ENCODE measurements at regions not wholly inside any gene's neighbourhood (a gene's known extent, or its start where the extent isn't known, plus 50 kb on each side); places are given as distances from the start of the nearest gene placed in this dataset.

DNA sequence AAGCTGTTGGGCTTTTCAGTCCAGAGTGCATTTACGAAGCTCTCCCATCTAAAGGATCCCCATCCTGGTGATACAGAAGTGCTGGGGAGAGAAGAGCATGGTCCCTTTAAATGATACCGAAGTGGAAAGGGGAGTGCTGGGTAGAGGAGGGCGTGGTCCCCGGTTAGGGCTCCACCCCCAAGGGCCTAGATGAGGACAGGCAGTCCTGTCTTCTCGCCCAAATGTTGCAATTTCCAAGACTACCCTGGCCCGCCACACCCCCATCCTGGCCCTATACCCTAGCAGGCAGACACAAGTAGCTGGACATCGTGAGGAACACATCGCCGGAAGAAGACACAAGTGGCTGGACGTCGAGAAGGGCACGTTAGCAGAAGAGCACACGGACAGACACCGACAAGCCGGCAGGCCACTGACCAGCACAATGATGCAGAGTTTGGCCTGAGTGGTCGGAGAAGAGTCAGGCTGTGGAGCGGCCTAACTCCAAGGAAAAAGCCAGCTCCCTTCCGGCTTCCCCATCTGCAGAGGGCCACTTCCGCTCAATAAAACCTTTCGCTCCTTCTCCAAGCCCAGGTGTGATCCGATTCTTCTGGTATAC lies 439.5 kb upstream of the NRP1 start:
- Histone ChIP-seq H3K79me2 (ENCODE audit: insufficient read depth, low read length) (no peaks in the 10 kb centered on the region), H2AFZ (ENCODE audit: insufficient read depth, low read depth, low read length, poor library complexity, severe bottlenecking) (no peak overlapping the region), H3K36me3 (replicated peaks in 1 of 2; ENCODE audit: control insufficient read depth in 1 of 2, insufficient read depth in 2 of 2, low read length in 2 of 2) (no peaks in the 10 kb centered on the region), H3K9ac (ENCODE audit: insufficient read depth, low read length, poor library complexity, severe bottlenecking) (no peak overlapping the region), H3K4me1 (ENCODE audit: control insufficient read depth in 1 of 2, insufficient read depth in 2 of 2, low read length in 2 of 2) (peaks cover 18 to 20% of the 10 kb centered on the region in 2 donors), H3K4me2 (replicated peaks; ENCODE audit: extremely low read depth, low read length, poor library complexity, severe bottlenecking) (no peak overlapping the region), H3K4me3 (replicated peaks in 1 of 3; ENCODE audit: low read depth in 2 of 3, low read length in 3 of 3) (no peak overlapping the region), H4K20me1 (ENCODE audit: insufficient read depth, low read length) (no peaks in the 10 kb centered on the region), H3K27me3 (ENCODE audit: control insufficient read depth in 2 of 2, insufficient read depth in 2 of 2, low read length in 2 of 2) (no peaks in the 10 kb centered on the region), H3K27ac (ENCODE audit: low read depth in 1 of 2, low read length in 2 of 2) (no peak overlapping the region), H3K9me3 (replicated peaks in 1 of 2; ENCODE audit: control insufficient read depth in 1 of 2, insufficient read depth in 1 of 2, low read length in 2 of 2) (no peaks in the 10 kb centered on the region)
- intact Hi-C loops (cut with micrococcal nuclease), result no loop called here
- Mint-ChIP-seq H3K27ac (peak overlapping the region in 1 of 7 donors; percentile 6), H3K4me1 (peaks cover 19% of the 10 kb centered on the region), H3K36me3 (no peaks in the 10 kb centered on the region), H3K9me3 (peaks cover 0 to 5% (median 3%) of the 10 kb centered on the region in 7 donors), H3K4me3 (peak overlapping the region in 1 of 2 donors; percentile 84), H3K27me3 (ENCODE audit: low read depth in 3 of 3) (peaks cover 0 to 2% (median 2%) of the 10 kb centered on the region in 3 donors)
- DNase-seq, result no peak
- whole genome bisulfite sequencing (ENCODE audit: insufficient coverage), result 95% methylated on average over 14 of the region's 21 CpGs
- TF ChIP-seq, protein P1, sequence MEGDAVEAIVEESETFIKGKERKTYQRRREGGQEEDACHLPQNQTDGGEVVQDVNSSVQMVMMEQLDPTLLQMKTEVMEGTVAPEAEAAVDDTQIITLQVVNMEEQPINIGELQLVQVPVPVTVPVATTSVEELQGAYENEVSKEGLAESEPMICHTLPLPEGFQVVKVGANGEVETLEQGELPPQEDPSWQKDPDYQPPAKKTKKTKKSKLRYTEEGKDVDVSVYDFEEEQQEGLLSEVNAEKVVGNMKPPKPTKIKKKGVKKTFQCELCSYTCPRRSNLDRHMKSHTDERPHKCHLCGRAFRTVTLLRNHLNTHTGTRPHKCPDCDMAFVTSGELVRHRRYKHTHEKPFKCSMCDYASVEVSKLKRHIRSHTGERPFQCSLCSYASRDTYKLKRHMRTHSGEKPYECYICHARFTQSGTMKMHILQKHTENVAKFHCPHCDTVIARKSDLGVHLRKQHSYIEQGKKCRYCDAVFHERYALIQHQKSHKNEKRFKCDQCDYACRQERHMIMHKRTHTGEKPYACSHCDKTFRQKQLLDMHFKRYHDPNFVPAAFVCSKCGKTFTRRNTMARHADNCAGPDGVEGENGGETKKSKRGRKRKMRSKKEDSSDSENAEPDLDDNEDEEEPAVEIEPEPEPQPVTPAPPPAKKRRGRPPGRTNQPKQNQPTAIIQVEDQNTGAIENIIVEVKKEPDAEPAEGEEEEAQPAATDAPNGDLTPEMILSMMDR (IDR thresholded peaks at IDR 0.05), result no peak

DNA sequence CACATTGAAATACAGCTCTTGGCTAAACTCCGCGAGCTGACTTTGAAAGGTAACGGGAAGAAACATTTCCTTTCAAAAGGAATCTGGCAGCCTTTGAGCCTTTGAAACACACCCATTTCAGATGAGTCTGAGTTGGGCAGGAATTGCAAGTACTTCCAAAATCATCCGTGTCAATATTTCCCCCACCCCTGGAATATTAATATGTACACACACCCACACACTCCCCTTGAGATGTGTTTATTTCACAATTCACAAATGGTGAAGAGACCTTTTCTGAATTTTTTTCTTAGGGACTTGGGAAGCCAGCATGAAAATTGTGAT lies 438.7 kb upstream of the NRP1 start:
- Histone ChIP-seq H3K79me2 (ENCODE audit: insufficient read depth, low read length) (no peaks in the 10 kb centered on the region), H3K9ac (ENCODE audit: insufficient read depth, low read length, poor library complexity, severe bottlenecking) (no peak overlapping the region), H3K4me3 (replicated peaks in 1 of 3; ENCODE audit: low read depth in 2 of 3, low read length in 3 of 3) (peak overlapping the region in 2 of 3 experiments; percentile 41 to 61), H4K20me1 (ENCODE audit: insufficient read depth, low read length) (no peaks in the 10 kb centered on the region), H3K27ac (ENCODE audit: low read depth in 1 of 2, low read length in 2 of 2) (peak overlapping the region in 1 of 2 donors; percentile 50), H2AFZ (ENCODE audit: insufficient read depth, low read depth, low read length, poor library complexity, severe bottlenecking) (peak overlapping the region; percentile 51), H3K36me3 (replicated peaks in 1 of 2; ENCODE audit: control insufficient read depth in 1 of 2, insufficient read depth in 2 of 2, low read length in 2 of 2) (no peaks in the 10 kb centered on the region), H3K9me3 (replicated peaks in 1 of 2; ENCODE audit: control insufficient read depth in 1 of 2, insufficient read depth in 1 of 2, low read length in 2 of 2) (no peaks in the 10 kb centered on the region), H3K4me2 (replicated peaks; ENCODE audit: extremely low read depth, low read length, poor library complexity, severe bottlenecking) (peak overlapping the region; percentile 60), H3K27me3 (ENCODE audit: control insufficient read depth in 2 of 2, insufficient read depth in 2 of 2, low read length in 2 of 2) (no peaks in the 10 kb centered on the region), H3K4me1 (ENCODE audit: control insufficient read depth in 1 of 2, insufficient read depth in 2 of 2, low read length in 2 of 2) (peaks cover 18 to 20% of the 10 kb centered on the region in 2 donors)
- Mint-ChIP-seq H3K4me3 (peak overlapping the region in 1 of 2 donors; percentile 84), H3K27ac (peak overlapping the region in 2 of 7 donors; percentile 51 to 79), H3K27me3 (ENCODE audit: low read depth in 3 of 3) (peaks cover 0 to 2% (median 2%) of the 10 kb centered on the region in 3 donors), H3K4me1 (peaks cover 19% of the 10 kb centered on the region), H3K36me3 (no peaks in the 10 kb centered on the region), H3K9me3 (peaks cover 0 to 5% (median 3%) of the 10 kb centered on the region in 7 donors)
- intact Hi-C loops (cut with micrococcal nuclease), result no loop called here
- no peak for DNase-seq
- TF ChIP-seq, protein P1 (IDR thresholded peaks at IDR 0.05), result no peak
- no CpG with 5 or more reads among the region's 4 CpGs for WGBS (ENCODE audit: insufficient coverage)

Measured in CD14-positive monocyte (primary cell).